Breast epithelium (tissue), 4 donors: ENCODE measurements at regions not wholly inside any gene's neighbourhood (a gene's known extent, or its start where the extent isn't known, plus 50 kb on each side); places are given as distances from the start of the nearest gene placed in this dataset.

Experiments used
- DNase-seq, 2 donors: peaks; one replicate each; pipeline ENCODE4 v3.0.0-alpha.2; 2019; ENCODE audit warnings: low spot score in 2 of 2
- H3K27ac ChIP-seq, 2 donors: fragments of 200-600 bp; sonication (generic) in 1 of 2; one replicate each; pipeline ENCODE4 v1.5.1; 2016 to 2019; ENCODE audit warnings: mild to moderate bottlenecking in 1 of 2
- H3K27me3 ChIP-seq, 2 donors: fragments of 200-600 bp; sonication (generic) in 1 of 2; one replicate each; pipeline versions ENCODE4 v1.5.1 to v1.6.0; 2017 to 2019; ENCODE audit warnings: control low read depth in 1 of 2, mild to moderate bottlenecking in 1 of 2
- H3K36me3 ChIP-seq: fragments of 200-600 bp; one replicate; pipeline ENCODE4 v1.5.1; 2019
- H3K4me1 ChIP-seq, 2 donors: fragments of 200-600 bp; sonication (generic); one replicate each; pipeline ENCODE4 v1.5.1; 2016 to 2019; ENCODE audit warnings: control low read depth in 1 of 2
- H3K4me3 ChIP-seq, 3 donors: fragments of 200-600 bp; sonication (generic); 1 replicate in 2 of 3; 2 replicates in 1 of 3; pipeline ENCODE4 v1.5.1; 2016 to 2019; ENCODE audit warnings: mild to moderate bottlenecking in 3 of 3, moderate library complexity in 2 of 3
- H3K9me3 ChIP-seq, 2 donors: fragments of 200-600 bp; sonication (generic) in 1 of 2; one replicate each; pipeline ENCODE4 v1.5.1; 2016 to 2019; ENCODE audit warnings: control low read depth in 1 of 2
- CTCF ChIP-seq, 3 donors: fragments of 450-650 bp; IDR thresholded peaks; one replicate each; pipeline ENCODE4 v1.5.1; 2016 to 2017; ENCODE audit warnings: antibody characterized with exemption in 3 of 3, mild to moderate bottlenecking in 3 of 3, moderate library complexity in 3 of 3
- POLR2A ChIP-seq: fragments of 450-650 bp; IDR thresholded peaks from one replicate; pipeline ENCODE4 v1.6.1; 2016; ENCODE audit warnings: antibody characterized with exemption, mild to moderate bottlenecking, moderate library complexity
- POLR2AphosphoS5 ChIP-seq, 3 donors: sonication (generic); formaldehyde crosslinking; IDR thresholded peaks; one replicate each; pipeline ENCODE4 v1.6.1; 2017; ENCODE audit warnings: antibody characterized with exemption in 3 of 3
- intact Hi-C: fragments of 100-400 bp; cut with DNase I; formaldehyde crosslinking; loops from one replicate; pipeline ENCODE4 v1.15.1; 2023; ENCODE audit warnings: low total_unique reads

GRCh38 chr4:41832961-41833360, 84.4 kb upstream of the PHOX2B start:
- intact Hi-C loops: no loop called here
- DNase-seq: no peak
- Histone ChIP-seq H3K4me3 (no peak overlapping the region), H3K27me3 (no peaks in the 10 kb centered on the region), H3K9me3 (no peaks in the 10 kb centered on the region), H3K4me1 (no peaks in the 10 kb centered on the region), H3K27ac (no peak overlapping the region), H3K36me3 (no peaks in the 10 kb centered on the region)
- TF ChIP-seq CTCF (IDR thresholded peaks at IDR 0.05): no peak
- no peak for TF ChIP-seq POLR2A
- TF ChIP-seq POLR2AphosphoS5 (IDR thresholded peaks at IDR 0.05): no peak

GRCh38 chr4:41822325-41822724, 73.8 kb upstream of the PHOX2B start:
- peaks cover 0 to 8% of the 10 kb centered on the region in 2 donors for H3K27me3 ChIP-seq
- intact Hi-C loops: no loop called here
- no peak for TF ChIP-seq CTCF (IDR thresholded peaks at IDR 0.05)
- no peak for TF ChIP-seq POLR2AphosphoS5 (IDR thresholded peaks at IDR 0.05)
- no peak for TF ChIP-seq POLR2A
- no peaks in the 10 kb centered on the region for H3K9me3 ChIP-seq
- H3K4me1 ChIP-seq: no peaks in the 10 kb centered on the region
- H3K4me3 ChIP-seq: no peak overlapping the region
- H3K36me3 ChIP-seq: no peaks in the 10 kb centered on the region
- H3K27ac ChIP-seq: no peak overlapping the region
- DNase-seq: no peak

- Histone ChIP-seq H3K36me3 (no peaks in the 10 kb centered on the region), H3K4me1 (no peaks in the 10 kb centered on the region), H3K27ac (no peak overlapping the region), H3K27me3 (peaks cover 0 to 10% of the 10 kb centered on the region in 2 donors), H3K9me3 (no peaks in the 10 kb centered on the region), H3K4me3 (no peak overlapping the region)
- no peak for DNase-seq
- TF ChIP-seq POLR2AphosphoS5 (IDR thresholded peaks at IDR 0.05) (no peak), POLR2A (no peak), CTCF (IDR thresholded peaks at IDR 0.05) (no peak)
- intact Hi-C loops: no loop called here
Observed at GRCh38 chr4:41820473-41820872, 71.9 kb upstream of the PHOX2B start.

- TF ChIP-seq POLR2A (no peak), CTCF (IDR thresholded peaks at IDR 0.05) (no peak), POLR2AphosphoS5 (IDR thresholded peaks at IDR 0.05) (no peak)
Observed at GRCh38 chr4:41819621-41820020, 71.1 kb upstream of the PHOX2B start.

GRCh38 chr4:41815473-41815872, 66.9 kb upstream of the PHOX2B start:
- Histone ChIP-seq H3K27me3 (peaks cover 0 to 18% of the 10 kb centered on the region in 2 donors), H3K4me1 (no peaks in the 10 kb centered on the region), H3K36me3 (no peaks in the 10 kb centered on the region), H3K27ac (no peak overlapping the region), H3K4me3 (no peak overlapping the region), H3K9me3 (no peaks in the 10 kb centered on the region)
- TF ChIP-seq CTCF (IDR thresholded peaks at IDR 0.05) (no peak), POLR2A (no peak), POLR2AphosphoS5 (IDR thresholded peaks at IDR 0.05) (no peak)
- no peak for DNase-seq
- intact Hi-C loops: no loop called here

More at GRCh38 chr4:41819621-41820020, 71.1 kb upstream of the PHOX2B start:
- no peaks in the 10 kb centered on the region for H3K4me1 ChIP-seq
- H3K27ac ChIP-seq: no peak overlapping the region
- peaks cover 0 to 15% of the 10 kb centered on the region in 2 donors for H3K27me3 ChIP-seq
- no peak overlapping the region for H3K4me3 ChIP-seq
- DNase-seq: no peak
- H3K9me3 ChIP-seq: no peaks in the 10 kb centered on the region
- intact Hi-C loops: no loop called here
- H3K36me3 ChIP-seq: no peaks in the 10 kb centered on the region
